Activated naive CD4-positive, alpha-beta T cell treated with anti-CD3 and anti-CD28 coated beads, Interleukin-2, amount 50 U/mL, for 16 hours (primary cell): ENCODE measurements at regions not wholly inside any gene's neighbourhood (a gene's known extent, or its start where the extent isn't known, plus 50 kb on each side); places are given as distances from the start of the nearest gene placed in this dataset.

ENCODE experiments used
- DNase-seq: peaks from one replicate; pipeline ENCODE4 v3.0.0-alpha.2; 2020

GRCh38 chr4:160877087-160877790 is 1286.6 kb downstream of the FSTL5 start:
- DNase-seq, result no peak

GRCh38 chr4:160880180-160880579 is 1283.6 kb downstream of the FSTL5 start:
- no peak for DNase-seq

- DNase-seq, result no peak
Observed at GRCh38 chr4:160887668-160888067, 1276.1 kb downstream of the FSTL5 start.

GRCh38 chr4:160894128-160894527 is 1269.7 kb downstream of the FSTL5 start:
- no peak for DNase-seq

GRCh38 chr4:160894809-160895208 is 1269.0 kb downstream of the FSTL5 start:
- no peak for DNase-seq

GRCh38 chr4:160927311-160927710 is 1236.5 kb downstream of the FSTL5 start:
- no peak for DNase-seq

- no peak for DNase-seq
Observed at GRCh38 chr4:160928482-160928881, 1235.3 kb downstream of the FSTL5 start.

- no peak for DNase-seq
Observed at GRCh38 chr4:160947653-160948052, 1216.1 kb downstream of the FSTL5 start.

GRCh38 chr4:160956875-160957274 is 1206.9 kb downstream of the FSTL5 start:
- DNase-seq, result peak; percentile 3

GRCh38 chr4:160969925-160970324 is 1193.9 kb downstream of the FSTL5 start:
- DNase-seq, result no peak

GRCh38 chr4:160980091-160980490 is 1183.7 kb downstream of the FSTL5 start:
- DNase-seq, result no peak

GRCh38 chr4:160981083-160981482 is 1182.7 kb downstream of the FSTL5 start:
- DNase-seq, result no peak

- no peak for DNase-seq
Observed at GRCh38 chr4:160983035-160983434, 1180.8 kb downstream of the FSTL5 start.

- no peak for DNase-seq
Observed at GRCh38 chr4:161002386-161002785, 1161.4 kb downstream of the FSTL5 start.

GRCh38 chr4:161003418-161004057 is 1160.3 kb downstream of the FSTL5 start:
- DNase-seq, result no peak

- no peak for DNase-seq
Observed at GRCh38 chr4:161005746-161006145, 1158.1 kb downstream of the FSTL5 start.

- no peak for DNase-seq
Observed at GRCh38 chr4:161008527-161008926, 1155.3 kb downstream of the FSTL5 start.

- no peak for DNase-seq
Observed at GRCh38 chr4:161010227-161010626, 1153.6 kb downstream of the FSTL5 start.
